ENCODE measurements at regions not wholly inside any gene's neighbourhood (a gene's known extent, or its start where the extent isn't known, plus 50 kb on each side); places are given as distances from the start of the nearest gene placed in this dataset.

DNA sequence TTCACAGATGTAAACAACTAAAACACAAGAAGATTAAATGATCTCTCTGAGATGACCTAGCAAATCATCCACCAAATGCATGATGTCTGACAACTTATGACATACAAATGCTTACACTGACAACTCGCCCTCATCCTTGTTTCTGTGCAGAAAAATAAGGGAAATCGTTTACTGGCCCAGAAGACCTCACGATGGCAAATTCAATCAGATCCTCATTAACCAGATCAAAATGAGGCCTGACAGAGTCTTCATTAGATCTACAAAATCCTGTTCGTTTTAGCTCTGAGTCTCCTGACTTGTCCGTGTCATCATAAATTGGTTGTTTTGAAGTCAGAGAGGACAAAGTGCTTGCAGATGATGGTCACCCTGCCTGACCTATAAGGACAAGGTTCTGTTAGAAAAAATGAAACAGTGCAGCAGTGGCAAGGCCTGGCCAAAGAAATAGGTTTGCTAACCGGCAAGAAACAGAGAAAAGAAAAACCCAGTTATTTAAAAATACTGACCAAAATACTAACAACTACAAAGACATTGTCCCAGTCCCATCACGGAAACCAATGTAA is 109.5 kb downstream of the BTG1 start:
- DNase-seq: no peak
- ChIA-PET CTCF (no interaction called here), POLR2A (ENCODE audit: unreplicated experiment) (no interaction called here)
- Histone ChIP-seq H3F3A (ENCODE audit: insufficient read depth, low read depth) (no peaks in the 10 kb centered on the region), H3K27ac (no peak overlapping the region), H3K27me3 (ENCODE audit: insufficient read depth, low read depth) (no peaks in the 10 kb centered on the region), H2AFZ (no peak overlapping the region), H3K36me3 (ENCODE audit: low read depth) (no peaks in the 10 kb centered on the region), H3K4me3 (no peak overlapping the region), H4K20me1 (ENCODE audit: insufficient read depth) (no peaks in the 10 kb centered on the region), H3K4me1 (replicated peaks; ENCODE audit: insufficient read depth) (no peaks in the 10 kb centered on the region), H3K79me2 (ENCODE audit: low read depth) (no peaks in the 10 kb centered on the region), H3K9me2 (ENCODE audit: insufficient read depth) (no peaks in the 10 kb centered on the region), H3K4me2 (no peak overlapping the region), H3K9me3 (ENCODE audit: insufficient read depth, low read depth) (0 out of 2 replicates have a peak, but pooled peaks cover 6% of the 10 kb centered on the region)
- TF ChIP-seq, protein P1, sequence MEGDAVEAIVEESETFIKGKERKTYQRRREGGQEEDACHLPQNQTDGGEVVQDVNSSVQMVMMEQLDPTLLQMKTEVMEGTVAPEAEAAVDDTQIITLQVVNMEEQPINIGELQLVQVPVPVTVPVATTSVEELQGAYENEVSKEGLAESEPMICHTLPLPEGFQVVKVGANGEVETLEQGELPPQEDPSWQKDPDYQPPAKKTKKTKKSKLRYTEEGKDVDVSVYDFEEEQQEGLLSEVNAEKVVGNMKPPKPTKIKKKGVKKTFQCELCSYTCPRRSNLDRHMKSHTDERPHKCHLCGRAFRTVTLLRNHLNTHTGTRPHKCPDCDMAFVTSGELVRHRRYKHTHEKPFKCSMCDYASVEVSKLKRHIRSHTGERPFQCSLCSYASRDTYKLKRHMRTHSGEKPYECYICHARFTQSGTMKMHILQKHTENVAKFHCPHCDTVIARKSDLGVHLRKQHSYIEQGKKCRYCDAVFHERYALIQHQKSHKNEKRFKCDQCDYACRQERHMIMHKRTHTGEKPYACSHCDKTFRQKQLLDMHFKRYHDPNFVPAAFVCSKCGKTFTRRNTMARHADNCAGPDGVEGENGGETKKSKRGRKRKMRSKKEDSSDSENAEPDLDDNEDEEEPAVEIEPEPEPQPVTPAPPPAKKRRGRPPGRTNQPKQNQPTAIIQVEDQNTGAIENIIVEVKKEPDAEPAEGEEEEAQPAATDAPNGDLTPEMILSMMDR (conservative IDR thresholded peaks at IDR 0.05): no peak
- no TSS peak for BruUV-seq (replicated peaks)
- intact Hi-C loops (cut with micrococcal nuclease; ENCODE audit: unreplicated experiment): no loop called here

DNA sequence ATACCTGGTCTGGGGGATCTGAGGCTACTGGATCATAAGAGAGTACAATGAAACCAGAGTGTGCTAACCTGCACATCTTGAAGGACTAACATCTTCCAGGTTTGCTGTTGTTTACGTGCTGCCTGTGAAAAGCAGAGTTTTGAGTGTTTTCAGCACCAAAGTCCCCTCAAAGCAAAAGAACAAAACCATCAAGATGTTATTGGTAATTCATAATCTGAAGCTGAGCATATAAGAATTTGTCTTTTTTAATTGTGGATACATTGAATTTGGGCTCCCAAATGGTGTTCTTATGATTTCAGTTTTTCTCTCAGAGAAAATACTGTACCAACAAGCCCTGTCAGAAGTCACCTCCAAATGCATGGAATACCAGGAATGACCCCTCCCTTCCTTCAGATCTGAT is 110.2 kb downstream of the BTG1 start:
- ChIA-PET CTCF (no interaction called here), POLR2A (ENCODE audit: unreplicated experiment) (no interaction called here)
- no peak for TF ChIP-seq EZH2 (IDR thresholded peaks at IDR 0.05; ENCODE audit: low read depth)
- TF ChIP-seq, protein P1 (conservative IDR thresholded peaks at IDR 0.05): no peak
- no peaks in the 10 kb centered on the region for H3K9me2 ChIP-seq (ENCODE audit: insufficient read depth)
- no peak overlapping the region for H3K4me3 ChIP-seq
- no peaks in the 10 kb centered on the region for H3K27me3 ChIP-seq (ENCODE audit: insufficient read depth, low read depth)
- H3K79me2 ChIP-seq (ENCODE audit: low read depth): no peaks in the 10 kb centered on the region
- DNase-seq: no peak
- no peak overlapping the region for H2AFZ ChIP-seq
- H4K20me1 ChIP-seq (ENCODE audit: insufficient read depth): no peaks in the 10 kb centered on the region
- no peaks in the 10 kb centered on the region for H3F3A ChIP-seq (ENCODE audit: insufficient read depth, low read depth)
- H3K9me3 ChIP-seq (ENCODE audit: insufficient read depth, low read depth): 0 out of 2 replicates have a peak, but pooled peaks cover 6% of the 10 kb centered on the region
- no peak overlapping the region for H3K4me2 ChIP-seq
- no TSS peak for BruUV-seq (replicated peaks)
- H3K27ac ChIP-seq: no peak overlapping the region
- no peaks in the 10 kb centered on the region for H3K36me3 ChIP-seq (ENCODE audit: low read depth)
- intact Hi-C loops (cut with micrococcal nuclease; ENCODE audit: unreplicated experiment): no loop called here
- no peaks in the 10 kb centered on the region for H3K4me1 ChIP-seq (replicated peaks; ENCODE audit: insufficient read depth)

DNA sequence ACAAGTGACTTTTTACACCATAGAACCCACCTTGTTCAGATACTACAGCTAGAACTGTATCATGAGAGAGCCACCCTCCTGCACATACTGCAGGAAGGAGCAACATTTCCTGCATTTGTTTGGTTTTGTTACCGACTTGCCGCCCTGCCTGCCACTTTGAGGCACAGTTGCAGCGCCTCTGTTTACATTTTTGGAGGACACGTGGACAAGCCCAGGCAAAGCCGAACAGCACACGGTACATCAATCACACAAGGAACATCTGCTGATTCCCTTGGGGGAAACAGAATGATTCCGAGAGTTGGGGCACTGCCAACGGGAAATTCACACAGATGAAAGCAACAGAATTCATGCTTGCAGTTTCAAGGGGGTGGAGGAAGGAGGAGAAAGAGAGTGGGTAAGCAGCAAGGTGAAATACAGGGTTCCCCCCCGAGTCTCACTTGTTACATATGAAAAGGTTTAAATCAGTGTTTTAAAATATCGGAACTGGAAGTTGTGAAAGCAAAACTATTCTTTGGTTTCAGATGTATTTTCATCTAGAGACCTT is 110.7 kb downstream of the BTG1 start:
- TF ChIP-seq, protein P1 (conservative IDR thresholded peaks at IDR 0.05): no peak
- TF ChIP-seq EZH2 (IDR thresholded peaks at IDR 0.05; ENCODE audit: low read depth): no peak
- Histone ChIP-seq H3K4me3 (no peak overlapping the region), H4K20me1 (ENCODE audit: insufficient read depth) (no peaks in the 10 kb centered on the region), H3F3A (ENCODE audit: insufficient read depth, low read depth) (no peaks in the 10 kb centered on the region), H2AFZ (no peak overlapping the region), H3K4me2 (no peak overlapping the region), H3K36me3 (ENCODE audit: low read depth) (no peaks in the 10 kb centered on the region), H3K9me3 (ENCODE audit: insufficient read depth, low read depth) (0 out of 2 replicates have a peak, but pooled peaks cover 6% of the 10 kb centered on the region), H3K9me2 (ENCODE audit: insufficient read depth) (no peaks in the 10 kb centered on the region), H3K27ac (no peak overlapping the region), H3K4me1 (replicated peaks; ENCODE audit: insufficient read depth) (no peaks in the 10 kb centered on the region), H3K27me3 (ENCODE audit: insufficient read depth, low read depth) (no peaks in the 10 kb centered on the region), H3K79me2 (ENCODE audit: low read depth) (no peaks in the 10 kb centered on the region)
- BruUV-seq (replicated peaks): no TSS peak
- POLR2A ChIA-PET (ENCODE audit: unreplicated experiment): interaction anchor here (0.5 kb wide), 1 partner anchor 100 kb away, joined by 3 read pairs; no protein-coding TSS in a partner anchor
- intact Hi-C loops (cut with micrococcal nuclease; ENCODE audit: unreplicated experiment): no loop called here
- CTCF ChIA-PET: no interaction called here
- DNase-seq: peak in 1 of 2 experiments; percentile 42

All from PC-9 (cell line).